ENCODE measurements at regions not wholly inside any gene's neighbourhood (a gene's known extent, or its start where the extent isn't known, plus 50 kb on each side); places are given as distances from the start of the nearest gene placed in this dataset.

DNA sequence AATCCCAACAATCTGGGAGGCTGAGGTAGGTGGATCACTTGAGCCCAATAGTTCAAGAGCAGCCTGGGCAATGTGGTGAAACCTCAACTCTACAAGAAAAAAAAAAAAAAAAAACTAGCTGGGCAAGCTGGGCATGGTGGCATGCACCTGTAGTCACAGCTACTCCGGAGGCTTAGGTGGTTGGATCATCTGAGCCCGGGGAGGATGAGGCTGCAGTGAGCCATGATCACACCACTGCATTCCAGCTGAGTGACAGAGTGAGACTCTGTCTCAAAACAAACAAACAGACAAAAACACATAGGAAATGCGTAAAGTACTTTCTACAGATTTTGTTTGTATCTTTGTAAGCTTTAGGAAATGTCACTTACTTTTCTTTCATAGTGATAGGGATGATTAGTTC, 307.2 kb upstream of the NR3C2 start:
- Histone ChIP-seq H3F3A (ENCODE audit: low read length, unreplicated experiment) (no peaks in the 10 kb centered on the region), H2AFZ (ENCODE audit: low read length) (no peak overlapping the region), H3K27me3 (ENCODE audit: low read length) (no peaks in the 10 kb centered on the region), H3K79me2 (ENCODE audit: low read length) (no peaks in the 10 kb centered on the region), H4K20me1 (ENCODE audit: low read length) (no peaks in the 10 kb centered on the region), H3K36me3 (ENCODE audit: low read depth, low read length) (no peaks in the 10 kb centered on the region), H3K4me2 (ENCODE audit: low read length) (no peak overlapping the region), H3K4me1 (ENCODE audit: insufficient read depth, low read length) (no peaks in the 10 kb centered on the region; the same call in 1 of the 2 replicates), H3K9me3 (ENCODE audit: low read length) (no peaks in the 10 kb centered on the region), H3K9me2 (replicated peaks; ENCODE audit: low read length) (no peaks in the 10 kb centered on the region), H3K27ac (ENCODE audit: low read length) (no peak overlapping the region), H3K9ac (ENCODE audit: low read length) (no peak overlapping the region), H3K4me3 (ENCODE audit: low read length) (no peak overlapping the region)
- peak; percentile 76 for ATAC-seq
- peak; percentile 71 for DNase-seq
- TF ChIP-seq EZH2phosphoT487 (IDR thresholded peaks at IDR 0.05; ENCODE audit: borderline replicate concordance, low read length), result no peak
- no peak for TF ChIP-seq EZH2 (IDR thresholded peaks at IDR 0.05; ENCODE audit: low read length, unreplicated experiment)
- TF ChIP-seq, protein P1, sequence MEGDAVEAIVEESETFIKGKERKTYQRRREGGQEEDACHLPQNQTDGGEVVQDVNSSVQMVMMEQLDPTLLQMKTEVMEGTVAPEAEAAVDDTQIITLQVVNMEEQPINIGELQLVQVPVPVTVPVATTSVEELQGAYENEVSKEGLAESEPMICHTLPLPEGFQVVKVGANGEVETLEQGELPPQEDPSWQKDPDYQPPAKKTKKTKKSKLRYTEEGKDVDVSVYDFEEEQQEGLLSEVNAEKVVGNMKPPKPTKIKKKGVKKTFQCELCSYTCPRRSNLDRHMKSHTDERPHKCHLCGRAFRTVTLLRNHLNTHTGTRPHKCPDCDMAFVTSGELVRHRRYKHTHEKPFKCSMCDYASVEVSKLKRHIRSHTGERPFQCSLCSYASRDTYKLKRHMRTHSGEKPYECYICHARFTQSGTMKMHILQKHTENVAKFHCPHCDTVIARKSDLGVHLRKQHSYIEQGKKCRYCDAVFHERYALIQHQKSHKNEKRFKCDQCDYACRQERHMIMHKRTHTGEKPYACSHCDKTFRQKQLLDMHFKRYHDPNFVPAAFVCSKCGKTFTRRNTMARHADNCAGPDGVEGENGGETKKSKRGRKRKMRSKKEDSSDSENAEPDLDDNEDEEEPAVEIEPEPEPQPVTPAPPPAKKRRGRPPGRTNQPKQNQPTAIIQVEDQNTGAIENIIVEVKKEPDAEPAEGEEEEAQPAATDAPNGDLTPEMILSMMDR (conservative IDR thresholded peaks at IDR 0.05; ENCODE audit: low read depth, low read length), result no peak
- CTCF ChIA-PET, result no interaction called here
- intact Hi-C loops (cut with micrococcal nuclease), result no loop called here
- no TSS peak for BruUV-seq (replicated peaks)
- POLR2A ChIA-PET (ENCODE audit: unreplicated experiment), result interaction anchor here (0.5 kb wide), 1 partner anchor 30 kb away, joined by 3 read pairs; no protein-coding TSS in a partner anchor

DNA sequence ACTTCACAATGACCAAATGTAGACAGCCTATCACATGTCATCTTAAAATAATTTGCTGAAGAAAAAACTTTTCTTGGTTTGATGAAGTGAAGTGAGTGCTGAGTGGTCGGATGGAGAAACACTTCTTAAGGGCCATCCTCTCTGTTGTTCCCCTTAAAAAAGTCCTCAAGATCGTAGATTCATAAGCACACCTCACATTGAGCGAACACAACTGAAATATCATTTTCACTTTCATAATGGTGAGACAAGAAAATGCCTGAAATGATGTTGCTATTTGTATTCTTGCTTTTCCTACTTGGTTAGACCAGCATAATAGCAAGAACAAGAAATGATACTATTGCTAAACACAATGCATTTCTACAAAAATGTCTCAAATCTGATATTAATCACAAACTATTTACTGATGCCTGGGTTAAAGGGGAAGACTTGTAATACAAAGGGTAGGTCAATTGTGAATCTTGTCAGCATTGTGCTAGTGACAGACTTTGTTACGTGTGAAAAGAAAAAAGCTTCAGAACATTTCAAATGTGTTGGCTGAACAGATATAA, 305.6 kb upstream of the NR3C2 start:
- H3K27me3 ChIP-seq (ENCODE audit: low read length), result no peaks in the 10 kb centered on the region
- POLR2A ChIA-PET (ENCODE audit: unreplicated experiment), result no interaction called here
- TF ChIP-seq, protein P1 (conservative IDR thresholded peaks at IDR 0.05; ENCODE audit: low read depth, low read length), result no peak
- no peaks in the 10 kb centered on the region for H3K9me3 ChIP-seq (ENCODE audit: low read length)
- ATAC-seq (no peak), DNase-seq (no peak)
- H3K9ac ChIP-seq (ENCODE audit: low read length), result no peak overlapping the region
- H3K4me1 ChIP-seq (ENCODE audit: insufficient read depth, low read length), result no peaks in the 10 kb centered on the region; the same call in 1 of the 2 replicates
- H3K27ac ChIP-seq (ENCODE audit: low read length), result no peak overlapping the region
- H3K4me2 ChIP-seq (ENCODE audit: low read length), result no peak overlapping the region
- intact Hi-C loops (cut with micrococcal nuclease), result no loop called here
- no peak overlapping the region for H3K4me3 ChIP-seq (ENCODE audit: low read length)
- H3K36me3 ChIP-seq (ENCODE audit: low read depth, low read length), result no peaks in the 10 kb centered on the region
- BruUV-seq (replicated peaks), result no TSS peak
- CTCF ChIA-PET, result no interaction called here
- H3K9me2 ChIP-seq (replicated peaks; ENCODE audit: low read length), result no peaks in the 10 kb centered on the region
- no peaks in the 10 kb centered on the region for H3F3A ChIP-seq (ENCODE audit: low read length, unreplicated experiment)
- H3K79me2 ChIP-seq (ENCODE audit: low read length), result no peaks in the 10 kb centered on the region
- no peak overlapping the region for H2AFZ ChIP-seq (ENCODE audit: low read length)
- no peaks in the 10 kb centered on the region for H4K20me1 ChIP-seq (ENCODE audit: low read length)

DNA sequence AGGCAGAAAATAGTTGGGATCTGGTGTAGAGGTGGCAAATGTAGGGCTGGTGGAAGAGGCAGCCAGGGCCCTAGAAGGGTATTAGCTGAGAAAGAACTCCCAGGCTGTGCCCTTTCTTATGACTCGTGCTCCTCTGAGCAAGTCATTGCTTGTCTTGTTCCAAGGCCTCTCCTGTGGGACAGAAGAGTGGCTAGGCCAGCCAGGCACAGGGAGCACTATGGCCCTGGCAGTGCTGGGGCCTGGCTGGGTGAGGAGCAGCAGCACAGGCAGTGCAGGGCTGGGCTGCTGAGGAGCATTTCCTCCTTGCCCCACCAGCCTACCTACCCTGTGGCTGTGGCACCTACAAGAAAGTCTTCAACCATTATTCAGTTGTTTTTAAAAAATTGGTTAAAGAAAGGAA, 298.5 kb upstream of the NR3C2 start:
- Histone ChIP-seq H3K36me3 (ENCODE audit: low read depth, low read length) (no peaks in the 10 kb centered on the region), H3K9me2 (replicated peaks; ENCODE audit: low read length) (no peaks in the 10 kb centered on the region), H3K9me3 (ENCODE audit: low read length) (no peaks in the 10 kb centered on the region), H3K9ac (ENCODE audit: low read length) (no peak overlapping the region), H3K27ac (ENCODE audit: low read length) (no peak overlapping the region), H3K4me1 (ENCODE audit: insufficient read depth, low read length) (no peaks in the 10 kb centered on the region), H3K4me2 (ENCODE audit: low read length) (no peak overlapping the region), H3K4me3 (ENCODE audit: low read length) (no peak overlapping the region), H2AFZ (ENCODE audit: low read length) (no peak overlapping the region), H3F3A (ENCODE audit: low read length, unreplicated experiment) (no peaks in the 10 kb centered on the region), H4K20me1 (ENCODE audit: low read length) (no peaks in the 10 kb centered on the region), H3K79me2 (ENCODE audit: low read length) (no peaks in the 10 kb centered on the region), H3K27me3 (ENCODE audit: low read length) (no peaks in the 10 kb centered on the region)
- no peak for TF ChIP-seq EZH2 (IDR thresholded peaks at IDR 0.05; ENCODE audit: low read length, unreplicated experiment)
- TF ChIP-seq EZH2phosphoT487 (IDR thresholded peaks at IDR 0.05; ENCODE audit: borderline replicate concordance, low read length), result no peak
- TF ChIP-seq, protein P1 (conservative IDR thresholded peaks at IDR 0.05; ENCODE audit: low read depth, low read length), result no peak
- ATAC-seq (no peak), DNase-seq (no peak)
- ChIA-PET POLR2A (ENCODE audit: unreplicated experiment) (no interaction called here), CTCF (no interaction called here)
- no TSS peak for BruUV-seq (replicated peaks)
- intact Hi-C loops (cut with micrococcal nuclease), result no loop called here

All from PC-3 (cell line).